Ascending aorta (tissue), 2 donors: ENCODE measurements at regions not wholly inside any gene's neighbourhood (a gene's known extent, or its start where the extent isn't known, plus 50 kb on each side); places are given as distances from the start of the nearest gene placed in this dataset.
A peak's percentile ranks its signal among the peaks of the same experiment; 100 is the strongest.

Source experiments
- DNase-seq, 2 donors: peaks; one replicate each; pipeline ENCODE4 v3.0.0-alpha.2; 2019; ENCODE audit warnings: low spot score in 2 of 2
- H3K27ac ChIP-seq, 2 donors: fragments of 200-600 bp; sonication (generic); one replicate each; pipeline ENCODE4 v1.5.1; 2016 to 2017; ENCODE audit warnings: mild to moderate bottlenecking in 1 of 2
- H3K27me3 ChIP-seq: fragments of 200-600 bp; sonication (generic); one replicate; pipeline ENCODE4 v1.5.1; 2017
- H3K36me3 ChIP-seq, 2 donors: fragments of 200-600 bp; sonication (generic); one replicate each; pipeline ENCODE4 v1.5.1; 2016
- H3K4me1 ChIP-seq, 2 donors: fragments of 200-600 bp; sonication (generic); one replicate each; pipeline ENCODE4 v1.5.1; 2016 to 2017; ENCODE audit warnings: mild to moderate bottlenecking in 1 of 2
- H3K4me3 ChIP-seq, 2 donors: fragments of 200-600 bp; sonication (generic); one replicate each; pipeline ENCODE4 v1.5.1; 2016 to 2017; ENCODE audit warnings: mild to moderate bottlenecking in 1 of 2
- H3K9me3 ChIP-seq, 2 donors: fragments of 200-600 bp; sonication (generic); one replicate each; pipeline ENCODE4 v1.5.1; 2016
- CTCF ChIP-seq, 3 experiments: fragments of 200-600 bp in 2 of 3; fragments of 450-650 bp in 1 of 3; sonication (generic) in 2 of 3; IDR thresholded peaks; one replicate each; pipeline ENCODE4 v1.5.1; 2016 to 2019; ENCODE audit warnings: antibody characterized with exemption in 3 of 3, mild to moderate bottlenecking in 1 of 3, moderate library complexity in 1 of 3
- intact Hi-C: fragments of 100-400 bp; cut with DNase I; formaldehyde crosslinking; loops from one replicate; pipeline ENCODE4 v1.15.1; 2023

GRCh38 chr2:177143444-177143843 lies 69.2 kb upstream of the HNRNPA3 start:
- Histone ChIP-seq H3K27me3 (peaks cover 4% of the 10 kb centered on the region), H3K4me3 (no peak overlapping the region), H3K27ac (no peak overlapping the region), H3K36me3 (no peaks in the 10 kb centered on the region), H3K9me3 (no peaks in the 10 kb centered on the region), H3K4me1 (peaks cover 0 to 3% of the 10 kb centered on the region in 2 donors)
- DNase-seq = no peak
- intact Hi-C loops = loop anchor here (10.0 kb wide), 1 partner anchor 489 kb away; no protein-coding TSS in a partner anchor
- no peak for TF ChIP-seq CTCF (IDR thresholded peaks at IDR 0.05)

DNA sequence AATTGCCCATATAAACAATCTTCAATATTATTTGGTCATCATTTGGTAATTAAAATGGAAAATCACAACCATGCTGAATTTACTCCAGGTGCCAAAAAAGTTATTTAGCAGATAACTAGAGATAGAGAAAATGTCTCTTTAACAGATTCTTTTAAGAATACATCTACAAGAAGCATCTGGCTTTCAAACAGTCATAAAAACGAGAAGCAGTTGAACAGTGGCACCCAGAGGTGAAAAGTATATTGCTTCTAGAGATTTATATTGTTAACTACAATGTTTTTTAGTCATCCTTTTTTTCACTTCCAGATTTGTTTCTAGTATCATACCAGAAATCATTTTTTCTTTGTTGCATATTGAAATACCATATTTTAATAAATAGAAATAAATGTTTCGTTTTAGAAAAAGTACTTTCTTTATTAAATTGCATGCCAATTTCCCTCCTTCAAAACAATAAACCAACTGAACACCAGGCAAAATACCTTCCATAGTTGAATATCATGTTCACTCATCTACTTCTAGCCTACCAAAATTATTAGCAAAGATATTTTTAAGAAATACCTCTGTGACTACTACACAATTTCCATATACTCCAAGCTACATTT lies 65.4 kb upstream of the HNRNPA3 start:
- intact Hi-C loops = loop anchor here (5.0 to 10.0 kb wide), 2 partner anchors 492 to 1020 kb away; partner anchors contain the start of gene HOXD8
- peaks cover 0 to 4% of the 10 kb centered on the region in 2 donors for H3K4me1 ChIP-seq
- H3K27me3 ChIP-seq = peaks cover 4% of the 10 kb centered on the region
- DNase-seq = no peak
- H3K27ac ChIP-seq = no peak overlapping the region
- H3K4me3 ChIP-seq = no peak overlapping the region
- no peaks in the 10 kb centered on the region for H3K36me3 ChIP-seq
- H3K9me3 ChIP-seq = no peaks in the 10 kb centered on the region
- peak; percentile 22 to 54 (median 53) for TF ChIP-seq CTCF (IDR thresholded peaks at IDR 0.05)

- no peak for TF ChIP-seq CTCF (IDR thresholded peaks at IDR 0.05)
- Histone ChIP-seq H3K36me3 (no peaks in the 10 kb centered on the region), H3K4me3 (peak overlapping the region in 1 of 2 donors; percentile 65), H3K27ac (no peak overlapping the region), H3K9me3 (no peaks in the 10 kb centered on the region), H3K27me3 (peaks cover 4% of the 10 kb centered on the region), H3K4me1 (peaks cover 0 to 4% of the 10 kb centered on the region in 2 donors)
- intact Hi-C loops = loop anchor here (5.0 to 10.0 kb wide), 2 partner anchors 493 to 1021 kb away; partner anchors contain the start of gene HOXD8
- no peak for DNase-seq
These were observed 64.7 kb upstream of the HNRNPA3 start for GRCh38 chr2:177147834-177148445.

GRCh38 chr2:177148477-177149154 lies 64.0 kb upstream of the HNRNPA3 start:
- peak; percentile 25 to 74 (median 73) for TF ChIP-seq CTCF (IDR thresholded peaks at IDR 0.05)
- peak overlapping the region; percentile 24 to 65 for H3K4me3 ChIP-seq
- H3K36me3 ChIP-seq = no peaks in the 10 kb centered on the region
- H3K27ac ChIP-seq = no peak overlapping the region
- intact Hi-C loops = loop anchor here (5.0 to 10.0 kb wide), 2 partner anchors 494 to 1021 kb away; partner anchors contain the start of gene HOXD8
- peaks cover 4% of the 10 kb centered on the region for H3K27me3 ChIP-seq
- DNase-seq = peak in 1 of 2 donors; percentile 83
- H3K9me3 ChIP-seq = no peaks in the 10 kb centered on the region
- H3K4me1 ChIP-seq = peaks cover 0 to 4% of the 10 kb centered on the region in 2 donors

DNA sequence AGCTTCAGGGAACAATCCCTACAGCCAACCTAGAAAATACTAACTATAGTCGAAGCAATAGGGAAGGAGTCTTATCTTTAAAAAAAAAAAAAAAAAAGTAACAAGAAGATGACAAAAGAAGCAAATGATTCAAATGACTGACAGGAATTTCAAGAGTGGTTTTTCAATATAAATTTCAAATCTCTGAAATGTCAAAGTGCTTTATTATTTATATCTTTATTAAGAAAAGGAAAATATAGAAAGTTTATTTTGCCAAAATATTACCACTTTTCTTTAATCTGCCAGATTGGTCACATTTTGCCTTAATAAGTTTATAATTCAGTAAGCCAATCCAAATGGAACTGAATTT lies 63.5 kb upstream of the HNRNPA3 start:
- DNase-seq = no peak
- intact Hi-C loops = loop anchor here (5.0 to 10.0 kb wide), 2 partner anchors 494 to 1022 kb away; partner anchors contain the start of gene HOXD8
- TF ChIP-seq CTCF (IDR thresholded peaks at IDR 0.05) = no peak
- no peak overlapping the region for H3K27ac ChIP-seq
- H3K4me1 ChIP-seq = peaks cover 0 to 4% of the 10 kb centered on the region in 2 donors
- peak overlapping the region in 1 of 2 donors; percentile 65 for H3K4me3 ChIP-seq
- no peaks in the 10 kb centered on the region for H3K9me3 ChIP-seq
- H3K36me3 ChIP-seq = no peaks in the 10 kb centered on the region
- H3K27me3 ChIP-seq = peaks cover 4% of the 10 kb centered on the region
